Gastroesophageal sphincter (tissue), 4 donors: ENCODE measurements at regions not wholly inside any gene's neighbourhood (a gene's known extent, or its start where the extent isn't known, plus 50 kb on each side); places are given as distances from the start of the nearest gene placed in this dataset.
A peak's percentile ranks its signal among the peaks of the same experiment; 100 is the strongest.
"Not testable (repeated sequence)": the region's sequence is repeated elsewhere in the genome, so short reads cannot be mapped to it uniquely, and the experiment has no call there.

Experiments
- ATAC-seq: fragments of 150-250 bp; one replicate; pipeline ENCODE4 v1.9.1; 2016; ENCODE audit warnings: mild to moderate bottlenecking, moderate library complexity
- H3K27ac ChIP-seq, 4 donors: fragments of 200-600 bp; sonication (generic) in 3 of 4; 1 replicate in 3 of 4; 2 replicates in 1 of 4; pipeline ENCODE4 v1.5.1; 2016 to 2019
- H3K27me3 ChIP-seq: fragments of 200-600 bp; sonication (generic); one replicate; pipeline ENCODE4 v1.5.1; 2019
- H3K36me3 ChIP-seq, 2 donors: fragments of 200-600 bp; sonication (generic); one replicate each; pipeline ENCODE4 v1.5.1; 2019; ENCODE audit warnings: control low read depth in 1 of 2
- H3K4me1 ChIP-seq, 3 donors: fragments of 200-600 bp; sonication (generic); 1 replicate in 2 of 3; 2 replicates in 1 of 3; pipeline ENCODE4 v1.5.1; 2016 to 2019; ENCODE audit warnings: control low read depth in 2 of 3
- H3K4me3 ChIP-seq, 2 donors: fragments of 200-600 bp; sonication (generic); one replicate each; pipeline ENCODE4 v1.5.1; 2019; ENCODE audit warnings: mild to moderate bottlenecking in 1 of 2, moderate library complexity in 1 of 2
- H3K9me3 ChIP-seq, 3 donors: fragments of 200-600 bp; sonication (generic); one replicate each; pipeline ENCODE4 v1.5.1; 2017 to 2019; ENCODE audit warnings: control low read depth in 2 of 3
- CTCF ChIP-seq, 4 experiments: fragments of 200-600 bp in 2 of 4; fragments of 450-650 bp in 2 of 4; sonication (generic) in 1 of 4; IDR thresholded peaks; one replicate each; pipeline ENCODE4 v1.5.1; 2017 to 2019; ENCODE audit warnings: antibody characterized with exemption in 4 of 4, mild to moderate bottlenecking in 2 of 4, moderate library complexity in 2 of 4
- EP300 ChIP-seq: sonication (generic); formaldehyde crosslinking; IDR thresholded peaks from one replicate; pipeline ENCODE4 v1.6.1; 2017; ENCODE audit warnings: antibody characterized with exemption, mild to moderate bottlenecking
- POLR2A ChIP-seq, 2 donors: fragments of 450-650 bp; IDR thresholded peaks; one replicate each; pipeline ENCODE4 v1.6.1; 2017; ENCODE audit warnings: antibody characterized with exemption in 2 of 2, mild to moderate bottlenecking in 2 of 2, moderate library complexity in 1 of 2
- POLR2AphosphoS5 ChIP-seq: sonication (generic); formaldehyde crosslinking; IDR thresholded peaks from one replicate; pipeline ENCODE4 v1.6.1; 2017; ENCODE audit warnings: antibody characterized with exemption
- WGBS, 2 donors: methylation state at CpG; one replicate each; pipeline ENCODE4 v1.1.5; 2018; ENCODE audit warnings: low coverage in 1 of 2; 5-methylcytosine and 5-hydroxymethylcytosine counted together

GRCh38 chr1:228652116-228652515, 83.2 kb upstream of the RHOU start:
- Histone ChIP-seq H3K9me3 (no peaks in the 10 kb centered on the region), H3K4me3 (no peak overlapping the region), H3K27ac (no peak overlapping the region), H3K27me3 (peaks cover 99% of the 10 kb centered on the region), H3K4me1 (peaks cover 0 to 18% (median 8%) of the 10 kb centered on the region in 3 donors), H3K36me3 (no peaks in the 10 kb centered on the region)
- ATAC-seq: no peak
- TF ChIP-seq CTCF (IDR thresholded peaks at IDR 0.05) (no peak), POLR2A (IDR thresholded peaks at IDR 0.05) (no peak), POLR2AphosphoS5 (no peak), EP300 (no peak)
- 80 to 100% methylated on average over 1 of the region's 1 CpG for WGBS, 2 donors

GRCh38 chr1:228653057-228653456, 82.2 kb upstream of the RHOU start:
- not testable (repeated sequence) for H3K4me3 ChIP-seq, H3K36me3 ChIP-seq, H3K4me1 ChIP-seq, H3K27ac ChIP-seq, H3K9me3 ChIP-seq, ATAC-seq
- 74 to 78% methylated on average over 5 to 7 of the region's 7 CpGs for WGBS, 2 donors
- peaks cover 90% of the 10 kb centered on the region for H3K27me3 ChIP-seq

GRCh38 chr1:228653748-228654147, 81.5 kb upstream of the RHOU start:
- H3K36me3 ChIP-seq: no peaks in the 10 kb centered on the region
- no peaks in the 10 kb centered on the region for H3K9me3 ChIP-seq
- ATAC-seq: no peak
- 71 to 80% methylated on average over 1 of the region's 1 CpG for WGBS, 2 donors
- peaks cover 87% of the 10 kb centered on the region for H3K27me3 ChIP-seq
- H3K4me3 ChIP-seq: no peak overlapping the region
- peaks cover 0 to 2% (median 0%) of the 10 kb centered on the region in 3 donors for H3K4me1 ChIP-seq
- no peak for TF ChIP-seq CTCF (IDR thresholded peaks at IDR 0.05)
- no peak overlapping the region for H3K27ac ChIP-seq

GRCh38 chr1:228655796-228656394, 79.4 kb upstream of the RHOU start:
- Histone ChIP-seq H3K27ac (no peak overlapping the region), H3K4me3 (no peak overlapping the region), H3K9me3 (no peaks in the 10 kb centered on the region), H3K27me3 (peaks cover 75% of the 10 kb centered on the region), H3K4me1 (no peaks in the 10 kb centered on the region), H3K36me3 (no peaks in the 10 kb centered on the region)
- TF ChIP-seq POLR2AphosphoS5 (no peak), EP300 (no peak), POLR2A (IDR thresholded peaks at IDR 0.05) (no peak), CTCF (IDR thresholded peaks at IDR 0.05) (no peak)
- no peak for ATAC-seq
- WGBS, 2 donors: 81 to 83% methylated on average over 2 to 3 of the region's 3 CpGs

GRCh38 chr1:228662007-228662689, 73.1 kb upstream of the RHOU start:
- H3K9me3 ChIP-seq, ATAC-seq, H3K36me3 ChIP-seq, H3K27ac ChIP-seq, H3K4me3 ChIP-seq, H3K4me1 ChIP-seq: not testable (repeated sequence)
- peaks cover 24% of the 10 kb centered on the region for H3K27me3 ChIP-seq
- 83 to 91% methylated on average over 4 to 5 of the region's 5 CpGs for WGBS, 2 donors

GRCh38 chr1:228664399-228664914, 70.8 kb upstream of the RHOU start:
- Histone ChIP-seq H3K27me3 (peaks cover 12% of the 10 kb centered on the region), H3K4me3 (no peak overlapping the region), H3K9me3 (no peaks in the 10 kb centered on the region), H3K36me3 (no peaks in the 10 kb centered on the region), H3K4me1 (peaks cover 0 to 9% (median 0%) of the 10 kb centered on the region in 3 donors), H3K27ac (no peak overlapping the region)
- no peak for TF ChIP-seq EP300
- no peak for TF ChIP-seq POLR2A (IDR thresholded peaks at IDR 0.05)
- TF ChIP-seq CTCF (IDR thresholded peaks at IDR 0.05): peak; percentile 78 to 87 (median 80)
- no peak for TF ChIP-seq POLR2AphosphoS5
- WGBS, 2 donors: 15 to 25% methylated on average over 8 to 10 of the region's 14 CpGs
- ATAC-seq: no peak
